IPS-NIHi7 (cell line): ENCODE measurements at regions not wholly inside any gene's neighbourhood (a gene's known extent, or its start where the extent isn't known, plus 50 kb on each side); places are given as distances from the start of the nearest gene placed in this dataset.

Source experiments
- DNase-seq: peaks from one replicate; pipeline ENCODE4 v3.0.0; 2012; ENCODE audit warnings: mixed read lengths; ENCODE audit errors: extremely low spot score

DNA sequence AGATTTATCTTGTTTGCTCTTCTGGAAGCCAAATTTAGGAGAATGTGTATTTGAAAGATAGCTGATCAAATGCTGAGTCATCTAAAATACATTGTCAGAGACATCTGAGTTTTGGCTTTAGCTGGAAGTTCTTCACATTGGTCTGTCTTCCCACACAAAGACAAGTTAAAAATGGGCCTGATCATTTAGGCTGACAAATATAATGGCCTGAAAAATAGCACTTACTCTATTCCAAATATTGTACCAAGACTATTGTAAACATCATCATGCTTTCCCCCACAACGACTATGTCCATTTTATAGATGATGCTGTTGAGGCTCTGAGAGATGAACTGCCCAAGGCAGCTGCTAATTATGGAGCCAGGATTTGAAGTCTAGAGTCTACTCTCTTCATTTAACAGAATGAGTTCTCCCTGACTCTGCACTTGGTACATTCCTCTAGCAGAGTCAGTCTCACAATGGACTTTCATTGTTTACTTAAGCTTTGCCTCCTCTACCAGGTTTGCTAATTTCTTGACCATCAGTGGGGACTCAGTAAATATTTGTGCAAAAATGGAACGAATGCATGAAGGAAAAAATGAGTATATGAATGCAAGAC, 619.4 kb upstream of the KLF4 start:
- no peak for DNase-seq

DNA sequence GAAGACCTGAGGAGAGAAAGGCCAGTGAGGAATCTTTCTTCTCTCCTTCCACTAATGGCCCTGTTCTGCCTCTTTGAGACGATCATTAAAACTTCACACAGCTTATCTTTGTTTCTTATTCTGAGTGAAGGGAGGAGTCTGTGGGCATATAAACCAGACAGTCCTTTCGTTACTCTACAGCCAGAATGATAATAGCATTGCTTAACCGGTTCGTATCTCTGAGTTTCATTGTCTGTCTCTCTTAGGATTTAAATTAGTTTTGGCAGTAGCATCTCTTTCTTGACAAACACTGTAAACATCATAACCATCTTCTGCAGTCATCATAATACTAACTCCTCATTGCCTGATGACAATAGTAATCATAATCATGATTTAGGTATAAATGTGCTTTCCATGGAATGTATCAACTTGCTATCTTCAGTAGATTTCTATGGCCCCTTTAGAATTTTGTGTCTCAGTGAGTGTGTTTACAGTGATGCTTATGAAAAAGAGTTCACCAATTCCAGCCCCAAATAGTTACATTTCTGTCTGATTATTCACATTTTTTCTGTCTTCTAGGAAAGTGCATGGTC, 618.8 kb upstream of the KLF4 start:
- DNase-seq = no peak

DNA sequence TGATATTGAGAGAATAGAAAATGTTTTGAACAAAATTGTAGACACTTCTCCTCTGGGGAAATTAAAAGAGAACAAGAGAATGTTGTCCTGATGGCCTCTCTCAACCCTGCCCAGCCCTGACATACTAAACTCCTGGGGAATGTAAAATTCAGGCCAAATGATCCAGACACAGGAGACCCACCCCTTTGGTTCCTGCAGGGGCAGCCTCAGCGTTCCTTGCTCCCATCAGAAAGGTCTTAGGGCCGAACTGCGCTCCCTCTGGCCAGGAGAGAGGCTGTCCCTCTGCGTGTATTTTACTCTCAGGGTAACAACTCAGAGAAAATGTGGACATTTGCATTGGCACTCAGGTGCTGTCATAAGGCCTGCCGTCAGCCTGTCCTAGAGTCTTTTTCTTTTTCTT, 616.3 kb upstream of the KLF4 start:
- DNase-seq = peak; percentile 60

DNA sequence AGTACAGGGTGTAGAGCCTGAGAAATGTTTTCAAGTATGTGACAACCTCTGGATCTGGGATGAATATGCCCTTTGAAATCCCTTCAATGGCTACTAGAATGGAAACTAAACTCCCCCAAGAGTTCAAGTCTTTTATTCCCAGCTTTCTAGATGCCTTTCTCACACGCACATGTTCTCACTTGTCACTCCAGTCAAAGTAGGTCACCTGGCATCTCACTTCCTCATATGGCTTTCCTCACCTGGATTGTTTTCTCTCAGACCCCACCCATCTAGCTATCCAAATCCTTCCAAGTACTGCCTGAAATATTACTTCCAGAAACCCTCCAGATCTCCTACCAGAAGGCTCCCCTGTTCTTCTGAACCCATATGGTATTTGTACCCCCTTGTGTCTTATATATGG, 615.4 kb upstream of the KLF4 start:
- no peak for DNase-seq

DNA sequence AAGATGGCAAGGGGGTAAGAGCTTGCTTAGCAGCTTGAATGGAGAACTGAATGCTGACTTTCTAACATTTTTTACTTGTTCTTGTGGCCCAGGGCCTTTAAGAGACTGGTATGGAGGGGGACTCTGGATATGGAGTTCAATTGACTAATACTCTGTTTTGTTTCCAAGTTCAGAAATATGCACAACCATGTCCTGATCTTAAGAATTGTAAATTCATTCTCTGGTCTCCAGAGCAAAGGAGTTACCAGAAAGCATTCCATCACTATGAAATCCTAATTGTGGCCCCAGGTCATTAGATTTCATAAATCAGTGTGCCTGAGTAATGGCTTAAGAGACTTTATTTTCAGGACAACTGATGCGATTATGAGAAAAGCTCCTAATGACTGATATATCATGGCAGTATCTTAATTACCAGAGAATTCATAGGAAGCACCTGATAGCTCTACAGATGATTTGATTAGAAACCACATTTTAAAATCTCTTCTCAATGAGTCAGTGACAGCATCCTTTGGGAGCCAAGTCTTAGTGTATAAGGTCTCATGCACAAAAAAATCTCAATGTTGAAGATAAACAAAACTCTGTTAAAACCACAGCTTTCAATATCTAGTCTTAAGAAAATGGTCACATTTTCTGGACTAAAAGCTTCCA, 613.6 kb upstream of the KLF4 start:
- DNase-seq = no peak

DNA sequence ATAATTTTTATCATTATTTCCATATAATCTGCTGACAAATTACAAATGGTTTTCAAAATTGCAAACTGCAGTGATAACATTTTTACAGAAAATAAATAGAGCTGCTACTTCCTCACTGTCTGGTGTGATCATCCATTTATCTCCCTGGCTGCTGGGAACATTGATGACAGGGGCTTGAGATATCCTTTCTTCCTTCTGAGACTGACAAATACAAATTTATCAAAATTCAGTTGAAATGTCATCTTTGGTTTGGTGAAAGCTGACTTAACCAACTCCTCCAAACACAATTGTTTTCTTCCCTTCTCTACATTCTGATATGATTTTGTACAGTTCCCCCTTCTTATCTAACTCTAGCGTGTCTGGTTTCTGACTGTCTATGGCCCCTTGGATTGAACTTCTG, 611.8 kb upstream of the KLF4 start:
- no peak for DNase-seq

DNA sequence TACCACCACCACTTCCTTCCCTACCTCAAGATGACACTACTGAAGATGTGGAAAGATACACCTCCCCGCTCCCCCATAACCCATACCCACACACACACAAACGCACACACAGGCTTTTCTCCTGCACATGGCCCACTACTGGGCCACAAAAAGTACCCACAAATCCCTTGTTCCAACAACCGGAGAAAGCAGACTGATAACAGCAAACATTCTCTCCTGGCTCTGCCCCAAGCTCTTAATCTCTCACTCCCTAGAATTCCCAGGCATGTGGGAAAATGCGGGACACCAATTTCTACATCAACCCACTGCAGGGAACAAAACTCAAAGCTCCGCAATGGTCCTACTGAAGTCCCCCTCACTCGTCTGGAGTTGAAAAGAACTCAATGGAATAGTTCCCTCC, 611.0 kb upstream of the KLF4 start:
- no peak for DNase-seq

DNA sequence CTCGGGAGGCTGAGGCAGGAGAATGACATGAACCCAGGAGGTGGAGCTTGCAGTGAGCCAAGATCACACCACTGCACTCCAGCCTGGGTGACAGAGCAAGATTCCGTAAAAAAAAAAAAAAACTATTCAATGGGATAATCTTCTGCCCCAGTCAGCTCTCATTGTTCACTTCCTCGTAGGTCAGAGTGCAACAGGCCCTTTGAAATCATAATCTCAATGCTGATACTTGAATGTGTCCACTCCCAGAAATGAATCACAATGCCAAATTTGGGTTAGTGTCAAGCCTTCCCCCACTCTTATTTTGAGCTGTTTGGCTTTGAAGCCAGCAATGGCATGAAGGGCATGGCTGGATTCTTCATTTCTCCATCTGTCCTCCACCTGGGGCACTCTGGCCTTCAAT, 610.3 kb upstream of the KLF4 start:
- no peak for DNase-seq

DNA sequence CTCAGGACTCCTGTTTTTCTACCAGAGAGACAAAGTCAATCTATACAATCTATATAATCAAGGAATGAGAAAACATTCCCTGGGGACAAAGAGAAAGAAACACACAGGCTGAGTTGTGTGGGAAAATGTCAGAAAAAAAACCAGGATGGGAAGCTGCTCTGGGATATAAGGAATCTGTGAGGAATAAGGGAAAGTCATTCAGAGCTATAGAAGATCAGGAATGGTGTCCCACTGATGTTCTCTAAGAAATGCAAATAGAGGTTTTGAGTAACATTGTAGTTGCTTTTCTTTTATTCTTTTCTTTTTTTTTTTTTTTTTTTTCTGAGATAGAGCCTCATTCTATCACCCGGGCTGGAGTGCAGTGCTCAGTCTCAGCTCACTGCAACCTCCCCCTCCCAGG, 605.9 kb upstream of the KLF4 start:
- DNase-seq = no peak

DNA sequence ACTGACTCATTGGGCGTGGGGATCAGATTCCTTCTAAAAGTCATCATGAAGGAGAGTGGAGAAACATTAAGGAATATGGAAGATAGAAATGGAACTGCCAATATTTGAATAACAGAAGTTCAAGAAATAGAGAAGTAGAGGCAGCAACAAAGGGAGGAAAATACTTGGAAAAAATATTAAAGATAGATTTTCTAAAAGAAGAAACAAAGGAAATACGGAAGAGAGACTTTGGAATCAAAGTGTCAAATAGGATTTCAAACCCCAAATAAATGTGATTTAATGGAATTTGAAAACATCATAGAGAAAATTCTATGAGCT, 605.1 kb upstream of the KLF4 start:
- no peak for DNase-seq

DNA sequence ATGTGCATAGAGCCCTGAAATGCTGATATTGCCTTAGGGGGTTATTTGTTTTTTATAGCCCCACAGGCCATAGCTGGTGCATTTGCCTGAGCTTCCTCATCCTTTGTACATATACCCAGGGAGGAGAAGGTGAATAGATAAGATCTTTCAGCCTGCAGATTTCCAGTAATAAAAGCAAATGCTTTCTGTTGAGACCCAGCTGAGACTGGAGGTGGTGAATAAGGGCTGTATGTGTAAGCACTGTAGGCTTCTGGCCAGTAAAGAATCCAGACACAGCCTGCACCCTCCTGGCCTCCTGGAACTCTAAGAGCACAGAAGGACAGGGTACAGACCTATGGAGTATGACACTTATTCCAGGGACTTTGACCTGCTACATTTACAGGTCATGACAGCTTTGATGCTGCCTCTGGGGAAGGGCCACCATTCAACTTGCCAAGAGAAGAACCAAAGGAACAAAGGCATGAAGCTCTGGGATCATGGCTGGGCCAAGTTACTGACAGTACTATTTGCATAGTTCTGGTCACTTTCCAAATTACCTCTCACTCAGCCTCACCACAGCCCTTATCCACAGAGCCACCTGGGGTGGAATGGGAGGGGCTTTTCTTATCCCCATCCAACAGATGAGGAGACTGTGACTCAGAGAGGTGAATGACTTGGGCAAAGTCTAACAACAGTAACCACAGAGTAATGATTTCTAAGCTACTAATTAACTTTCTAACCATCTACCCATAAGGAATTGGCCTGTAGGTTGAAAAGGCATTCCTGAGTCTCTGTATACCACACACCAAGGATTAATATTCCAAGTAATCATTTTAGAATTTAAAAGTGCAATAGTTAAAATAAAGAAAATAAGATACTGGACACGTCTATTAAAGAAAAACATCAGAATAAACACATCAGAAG, 604.5 kb upstream of the KLF4 start:
- no peak for DNase-seq

DNA sequence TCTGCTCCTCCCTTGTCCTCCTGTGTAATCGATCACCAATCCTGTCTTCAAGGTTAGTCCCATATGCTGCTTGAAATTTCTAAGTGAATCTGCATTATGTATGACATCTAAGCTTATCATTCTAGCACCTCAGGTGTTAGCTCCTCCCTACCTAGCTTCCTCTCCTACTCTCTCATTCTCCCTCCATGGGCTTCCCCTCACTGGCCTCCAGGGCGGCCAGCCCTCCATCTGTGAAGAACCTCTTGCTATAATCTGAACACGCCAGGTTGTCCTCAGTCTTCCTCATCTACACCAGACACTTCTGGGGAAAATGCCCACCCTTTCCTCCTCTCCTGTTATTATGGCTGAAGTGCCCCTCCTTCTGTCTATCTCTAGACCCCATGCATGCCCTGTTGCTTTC, 599.3 kb upstream of the KLF4 start:
- no peak for DNase-seq

DNA sequence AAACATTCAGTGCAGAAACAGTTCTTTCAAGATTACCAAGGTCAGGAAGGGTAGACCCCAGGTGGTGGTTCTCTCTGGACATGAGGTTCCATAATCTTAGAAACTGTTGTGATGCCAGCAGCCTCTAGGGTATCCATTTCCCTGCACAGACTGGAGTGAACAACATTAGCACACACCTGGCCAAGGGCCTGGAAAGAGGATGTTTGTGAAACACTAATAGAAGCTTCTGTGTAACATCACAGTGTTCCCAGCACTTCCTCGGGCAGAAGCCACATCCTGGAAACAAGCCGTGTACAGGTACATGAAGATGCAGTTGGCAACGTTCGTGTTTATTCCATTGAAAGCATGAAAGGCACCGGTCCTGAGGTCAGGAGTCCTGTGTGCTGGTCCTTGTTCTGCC, 598.2 kb upstream of the KLF4 start:
- no peak for DNase-seq

DNA sequence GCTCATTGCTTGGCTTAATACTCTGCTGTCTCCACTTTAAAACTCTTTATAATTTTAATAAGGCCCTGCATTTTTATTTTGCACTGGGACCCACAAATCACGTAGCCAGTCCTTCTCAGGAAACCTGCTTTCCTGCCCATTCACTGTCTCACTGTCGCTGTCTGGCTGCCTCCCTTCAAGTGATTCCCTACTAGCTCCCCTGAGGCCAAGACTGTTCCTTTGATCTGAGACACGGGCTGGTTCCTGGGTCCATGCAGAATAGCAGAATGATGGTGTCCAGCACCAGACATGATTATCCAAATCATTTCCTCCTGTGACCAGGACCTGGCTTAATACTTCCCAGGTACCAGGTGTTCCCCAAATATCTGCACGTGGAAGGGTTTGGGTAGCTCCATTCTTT, 597.1 kb upstream of the KLF4 start:
- peak; percentile 27 for DNase-seq

DNA sequence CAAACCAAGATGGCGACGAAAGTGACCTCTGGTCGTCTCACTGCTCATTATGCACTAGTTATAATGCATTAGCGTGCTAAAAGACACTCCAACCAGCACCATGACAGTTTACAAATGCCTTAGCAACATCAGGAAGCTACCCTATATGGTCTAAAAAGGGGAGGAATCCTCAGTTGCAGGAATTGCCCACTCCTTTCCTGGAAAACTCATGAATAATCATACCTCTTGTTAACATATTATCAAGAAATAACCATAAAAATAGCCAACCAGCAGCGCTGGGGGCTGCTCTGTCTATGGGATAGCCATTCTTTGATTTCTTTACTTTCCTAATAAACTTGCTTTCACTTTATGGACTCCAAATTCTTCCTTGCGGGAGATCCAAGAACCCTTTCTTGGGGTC, 595.7 kb upstream of the KLF4 start:
- no peak for DNase-seq

DNA sequence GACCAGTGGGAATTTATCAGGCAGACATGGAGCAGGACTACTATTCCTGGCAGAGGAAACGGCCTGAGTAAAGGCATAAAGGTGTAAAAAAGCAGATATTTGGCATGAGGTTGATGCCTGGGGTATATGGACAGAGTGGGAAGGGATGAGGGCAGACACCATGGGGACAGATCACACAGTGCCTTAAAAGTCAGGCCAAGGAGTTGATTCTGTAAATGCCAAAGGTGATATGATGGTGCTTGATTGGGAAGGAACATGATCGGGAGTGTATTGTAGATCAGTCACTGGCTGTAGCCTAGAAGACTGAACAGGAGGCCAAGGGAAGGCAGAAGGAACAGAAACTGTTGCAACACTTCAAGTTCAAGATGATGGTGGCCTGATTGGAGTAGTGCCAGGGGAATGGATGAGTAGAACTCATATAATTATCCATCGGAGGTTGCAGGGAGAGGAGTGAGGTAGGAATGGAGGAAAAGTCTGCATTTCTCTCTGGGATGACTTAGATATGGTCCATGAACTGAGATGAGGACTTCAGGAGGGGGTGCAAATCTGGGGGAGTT, 594.3 kb upstream of the KLF4 start:
- DNase-seq = no peak

DNA sequence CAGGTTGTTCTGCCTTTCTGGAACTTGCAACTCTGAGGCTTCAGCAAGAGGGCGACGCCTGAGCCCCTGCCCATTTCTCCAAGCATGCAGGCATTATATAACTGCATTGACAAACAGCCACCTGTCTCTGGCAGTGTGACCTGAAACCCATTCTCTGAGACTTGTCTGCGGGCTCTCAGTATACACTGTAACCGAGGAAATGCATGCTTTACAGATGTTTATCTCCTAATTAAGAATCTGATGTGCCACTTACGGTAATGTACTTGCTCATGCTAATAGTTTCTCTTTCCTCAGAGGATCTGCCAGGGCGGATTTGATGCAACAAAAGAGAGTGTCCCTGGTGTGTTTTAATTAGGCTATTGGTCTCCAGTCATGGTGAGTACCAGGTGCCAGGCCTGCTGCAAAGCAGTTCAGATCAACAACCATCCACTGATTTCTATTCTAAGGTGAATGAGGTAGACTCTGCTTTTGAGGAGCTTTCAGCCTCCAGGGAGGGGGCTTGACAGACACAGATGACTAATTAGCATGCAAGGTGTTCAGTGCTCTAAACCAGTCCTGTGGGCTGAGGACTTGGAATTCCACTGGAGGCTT, 593.7 kb upstream of the KLF4 start:
- no peak for DNase-seq

DNA sequence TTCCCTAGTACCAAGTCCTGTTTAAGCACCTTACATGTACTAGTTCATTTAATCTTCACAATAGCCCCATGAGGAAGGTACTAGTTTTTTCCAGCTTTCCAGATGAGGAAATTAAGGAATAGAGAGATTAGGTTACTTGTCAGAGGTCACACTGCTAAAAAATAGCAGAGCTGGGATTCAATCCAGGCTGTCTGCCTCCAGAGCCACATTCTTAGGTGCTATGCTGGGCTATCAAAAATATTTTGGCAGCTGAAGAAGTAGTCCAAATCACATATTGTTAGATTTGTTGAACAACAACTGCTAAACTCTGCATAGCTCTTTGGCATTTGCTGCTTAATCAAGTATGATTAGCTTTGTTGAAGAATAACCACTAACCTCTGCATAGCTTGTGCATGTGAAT, 591.5 kb upstream of the KLF4 start:
- no peak for DNase-seq

DNA sequence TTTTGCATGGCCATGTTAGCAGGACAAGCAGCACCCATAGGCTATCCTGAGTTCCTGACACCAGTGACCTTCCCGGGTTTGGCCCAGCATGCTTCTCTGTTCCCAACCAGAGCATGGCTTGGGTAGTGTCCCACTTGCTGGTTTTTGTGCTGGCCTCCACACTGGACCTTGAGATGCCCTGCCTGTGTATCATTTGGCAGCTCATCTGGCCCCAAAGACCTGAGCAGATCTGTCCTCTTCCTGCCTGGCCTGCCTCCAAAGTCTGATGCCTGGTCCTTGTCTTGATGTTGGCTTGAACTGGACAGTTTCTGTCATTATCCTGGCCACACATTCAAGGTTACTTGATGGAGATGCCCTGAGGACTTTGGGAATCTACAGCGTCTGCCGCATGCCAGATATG, 590.7 kb upstream of the KLF4 start:
- DNase-seq = no peak

DNA sequence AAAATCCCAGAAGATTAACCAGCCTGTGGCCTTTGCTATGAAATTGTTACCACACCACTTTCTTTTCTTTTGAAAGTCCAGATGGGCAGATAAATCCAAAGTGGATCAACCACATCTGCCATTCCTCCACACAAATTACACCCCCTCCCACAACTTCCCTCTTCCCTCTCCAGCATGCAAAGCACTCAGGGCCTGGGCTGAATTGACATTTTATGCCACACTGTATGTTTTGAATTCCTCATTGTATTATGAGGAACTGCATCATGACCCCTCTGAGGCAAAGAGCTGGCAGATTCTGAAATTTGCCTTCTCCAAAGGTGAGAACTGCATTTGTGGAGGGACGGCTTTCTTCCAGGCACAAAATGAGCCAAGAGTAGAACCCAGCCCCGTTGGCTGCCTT, 589.2 kb upstream of the KLF4 start:
- no peak for DNase-seq

DNA sequence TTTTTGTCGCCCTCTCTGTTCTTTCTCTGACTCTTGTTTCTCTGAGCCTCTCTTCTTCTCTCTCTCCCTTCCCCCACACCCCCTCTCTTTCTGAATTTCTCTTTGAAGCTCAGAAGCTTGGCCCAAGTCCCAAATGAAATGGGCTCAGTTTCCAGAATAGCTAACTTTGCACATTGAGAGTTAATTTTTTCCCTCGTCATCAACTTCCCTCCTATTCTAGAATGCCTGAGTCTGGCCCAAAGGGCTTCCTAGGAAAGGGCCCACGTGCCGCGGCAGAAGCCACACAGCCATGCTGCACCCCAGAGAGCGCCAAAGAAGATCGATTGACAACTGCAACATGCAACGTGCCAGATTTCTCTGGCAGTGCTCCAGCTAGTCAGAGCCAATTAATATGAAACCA, 588.8 kb upstream of the KLF4 start:
- DNase-seq = no peak

DNA sequence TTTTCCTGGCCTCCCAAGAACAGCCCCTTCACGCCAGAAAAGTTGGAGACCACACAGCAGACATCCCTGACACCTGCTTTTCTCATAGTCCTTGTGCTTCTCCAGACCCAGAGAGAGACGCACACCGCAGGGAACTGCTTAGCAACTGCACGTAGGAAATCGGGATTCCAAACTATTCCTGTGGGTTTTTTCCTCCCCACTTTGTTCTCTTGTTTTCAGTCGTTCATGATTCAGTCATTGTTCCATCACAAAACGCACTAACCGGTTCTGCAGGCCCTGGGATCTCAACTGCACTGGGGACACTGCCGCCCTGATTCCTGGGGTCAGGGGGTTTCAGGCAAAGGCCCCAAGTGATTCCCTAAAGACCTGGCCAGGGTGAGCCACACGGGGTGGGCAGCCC, 588.0 kb upstream of the KLF4 start:
- no peak for DNase-seq
